SHP77 (cell line): ENCODE measurements at regions not wholly inside any gene's neighbourhood (a gene's known extent, or its start where the extent isn't known, plus 50 kb on each side); places are given as distances from the start of the nearest gene placed in this dataset.
"Not testable (repeated sequence)": the region's sequence is repeated elsewhere in the genome, so short reads cannot be mapped to it uniquely, and the experiment has no call there.

Experiments
- DNase-seq, 2 experiments: peaks; one replicate each; lab custom pipeline; 2025; lab: John Stamatoyannopoulos, UW

GRCh38 chr13:66237411-66238062, 992.6 kb downstream of the PCDH9 start:
- DNase-seq: no peak

DNA sequence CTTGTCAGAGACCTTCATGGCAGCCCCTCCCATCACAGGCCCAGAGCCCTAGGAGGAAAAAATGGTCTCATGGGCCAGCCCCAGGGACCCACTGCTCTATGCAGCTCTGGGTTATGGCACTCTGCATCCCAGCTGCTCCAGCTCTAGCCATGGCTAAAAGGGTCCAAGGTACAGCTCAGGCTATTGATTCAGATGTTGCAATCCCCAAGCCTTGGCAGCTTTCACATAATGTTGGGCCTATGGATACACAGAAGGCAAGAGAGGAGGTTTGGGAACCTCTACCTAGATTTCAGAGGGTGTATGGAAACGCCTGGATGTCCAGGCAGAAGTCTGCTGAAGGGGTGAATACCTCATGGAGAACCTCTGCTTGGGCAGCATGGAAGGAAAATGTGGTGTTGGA, 996.0 kb downstream of the PCDH9 start:
- DNase-seq: no peak

DNA sequence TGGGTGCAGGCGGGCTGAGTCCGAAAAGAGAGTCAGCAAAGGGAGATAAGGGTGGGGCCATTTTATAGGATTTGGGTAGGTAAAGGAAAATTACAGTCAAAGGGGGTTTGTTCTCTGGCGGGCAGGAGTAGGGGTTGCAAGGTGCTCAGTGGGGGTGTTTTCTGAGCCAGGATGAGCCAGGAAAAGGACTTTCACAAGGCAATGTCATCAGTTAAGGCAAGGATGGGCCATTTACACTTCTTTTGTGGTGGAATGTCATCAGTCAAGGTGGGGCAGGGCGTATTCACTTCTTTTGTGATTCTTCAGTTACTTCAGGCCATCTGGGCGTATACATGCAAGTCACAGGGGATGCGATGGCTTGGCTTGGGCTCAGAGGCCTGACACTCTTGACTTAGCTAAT, 998.2 kb downstream of the PCDH9 start:
- DNase-seq: not testable (repeated sequence)

DNA sequence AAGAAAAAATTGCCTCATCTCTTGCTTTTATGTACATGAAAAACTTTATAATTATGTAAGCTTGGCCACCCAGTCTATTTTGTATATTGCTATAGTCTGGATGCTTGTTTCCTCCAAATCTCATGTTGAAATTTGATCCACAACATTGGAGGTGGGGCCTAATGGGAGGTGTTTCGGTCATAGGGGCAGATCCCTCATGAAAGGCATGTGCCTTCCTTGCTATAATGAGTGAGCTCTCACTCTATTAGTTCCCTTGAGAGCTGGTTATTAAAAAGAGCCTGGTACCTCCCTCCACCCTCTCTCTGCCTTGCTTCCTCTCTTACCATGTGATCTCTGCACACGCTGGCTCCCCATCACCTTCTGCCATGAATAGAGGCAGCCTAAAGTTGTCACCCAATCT, 1005.1 kb downstream of the PCDH9 start:
- no peak for DNase-seq

GRCh38 chr13:66224663-66225062, 1005.5 kb downstream of the PCDH9 start:
- no peak for DNase-seq

- no peak for DNase-seq
These were observed 1007.2 kb downstream of the PCDH9 start for GRCh38 chr13:66222926-66223325.

DNA sequence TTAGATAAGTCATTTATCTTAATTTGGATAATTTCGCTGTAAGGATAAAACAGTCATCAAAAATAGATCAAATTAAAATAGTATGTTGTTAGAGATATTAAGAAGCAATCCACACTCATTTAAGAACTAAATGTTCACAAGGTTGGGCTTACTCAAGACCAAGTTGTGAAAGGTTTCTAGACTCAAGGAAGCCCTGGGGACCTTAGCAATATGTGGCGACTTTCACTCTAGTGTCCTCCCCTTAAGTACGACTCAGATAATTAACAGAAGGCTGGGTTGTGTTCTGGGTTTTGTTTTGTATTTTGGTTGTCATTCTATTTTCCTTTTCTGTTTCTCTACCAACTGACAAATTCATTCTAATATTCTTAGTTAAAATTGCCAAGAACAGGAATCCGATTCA, 1008.0 kb downstream of the PCDH9 start:
- no peak for DNase-seq

DNA sequence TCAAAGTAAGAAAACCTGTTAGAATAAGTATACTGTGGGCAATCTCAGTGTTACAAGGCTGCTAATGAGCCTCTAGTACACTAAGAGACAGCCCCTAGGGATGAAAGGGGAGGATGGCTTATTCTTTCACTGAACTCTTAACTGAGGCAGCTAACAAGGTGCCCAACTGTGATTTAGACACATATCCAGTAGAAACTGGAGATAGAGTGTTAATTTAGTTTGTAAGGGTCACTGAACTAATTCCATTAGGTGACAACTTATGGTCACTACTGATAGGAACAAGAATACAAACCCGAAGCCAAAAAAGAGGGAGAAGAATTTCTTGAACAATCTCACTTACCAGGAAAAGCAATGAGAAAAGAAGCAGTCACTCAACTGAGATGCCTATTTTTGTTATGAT, 1010.6 kb downstream of the PCDH9 start:
- DNase-seq: no peak

DNA sequence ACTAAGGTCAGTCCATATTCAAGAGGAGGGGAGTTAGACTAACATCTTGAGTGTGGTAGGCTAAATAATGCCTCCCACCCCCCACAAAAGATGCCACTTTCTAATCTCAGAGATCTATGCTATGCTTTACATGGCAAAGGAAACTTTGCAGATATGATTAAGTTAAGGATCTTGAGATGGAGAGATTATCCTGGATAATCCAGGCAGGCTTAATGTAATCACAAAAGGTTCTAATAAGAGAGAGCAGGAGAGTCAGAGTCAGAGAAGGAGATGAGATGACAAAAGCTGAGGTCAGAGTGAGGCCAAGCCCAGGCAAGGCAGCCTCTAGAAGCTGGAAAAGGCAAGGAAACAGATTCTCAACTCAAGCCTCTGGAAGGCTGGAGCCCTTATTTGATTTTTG, 1011.6 kb downstream of the PCDH9 start:
- DNase-seq: no peak

GRCh38 chr13:66216728-66217127, 1013.4 kb downstream of the PCDH9 start:
- no peak for DNase-seq

DNA sequence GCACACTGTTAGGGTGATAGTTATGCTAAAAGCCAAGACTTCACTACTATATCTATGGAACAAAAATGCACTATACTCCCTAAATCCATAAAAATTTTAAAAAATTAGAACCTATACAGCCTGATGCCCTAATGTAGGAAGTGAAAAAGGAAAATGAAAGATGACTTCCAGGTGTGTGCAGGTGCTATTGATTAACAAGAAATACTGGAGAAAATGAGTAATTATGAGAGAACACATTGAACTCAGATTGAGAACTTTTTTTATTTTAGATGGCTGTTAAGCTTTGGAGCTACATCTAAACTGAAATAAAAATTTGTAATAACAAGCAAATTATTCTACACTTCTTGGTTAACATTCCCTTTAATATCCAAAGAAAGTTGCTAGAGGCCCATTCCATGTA, 1015.7 kb downstream of the PCDH9 start:
- DNase-seq: no peak

DNA sequence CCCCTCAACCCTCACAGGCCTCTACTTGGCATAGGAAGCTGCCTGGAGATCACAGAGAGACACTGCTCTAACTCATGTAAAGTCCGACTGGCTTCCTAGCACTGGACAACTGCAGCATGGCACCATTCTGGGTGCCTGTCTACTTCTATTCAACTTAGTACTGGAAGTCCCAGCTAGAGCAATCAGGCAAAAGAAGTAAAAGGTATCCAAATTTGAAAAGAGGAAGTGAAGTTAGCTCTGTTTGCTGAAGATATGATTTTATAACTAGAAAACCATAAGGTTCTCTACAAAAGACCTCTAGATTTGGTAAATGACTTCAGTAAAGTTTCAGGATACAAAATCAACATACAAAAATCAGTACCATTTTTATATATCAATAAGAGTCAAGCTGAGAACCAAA, 1017.6 kb downstream of the PCDH9 start:
- DNase-seq: no peak

GRCh38 chr13:66210677-66211076, 1019.5 kb downstream of the PCDH9 start:
- DNase-seq: no peak

GRCh38 chr13:66208589-66208988, 1021.5 kb downstream of the PCDH9 start:
- no peak for DNase-seq

DNA sequence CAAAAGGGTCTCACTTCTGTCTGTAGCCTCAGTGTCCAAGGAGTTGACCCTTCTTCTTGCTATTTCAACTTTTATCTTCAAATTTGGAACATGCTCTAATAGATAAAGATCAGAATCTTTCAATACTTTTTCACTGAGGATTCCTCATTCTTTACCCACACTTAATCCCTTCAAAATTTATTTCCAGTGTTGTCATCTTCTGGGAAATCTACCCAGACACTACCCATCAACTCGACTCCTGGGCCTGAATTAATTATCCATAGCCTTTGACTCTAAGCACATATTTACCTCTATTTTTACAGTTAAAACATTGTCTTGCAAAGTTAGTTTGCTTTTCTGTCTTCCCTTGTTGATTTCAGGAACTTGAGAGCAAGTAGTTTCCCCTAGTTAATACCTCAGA, 1022.5 kb downstream of the PCDH9 start:
- DNase-seq: no peak

- no peak for DNase-seq
These were observed 1024.3 kb downstream of the PCDH9 start for GRCh38 chr13:66205807-66206206.

DNA sequence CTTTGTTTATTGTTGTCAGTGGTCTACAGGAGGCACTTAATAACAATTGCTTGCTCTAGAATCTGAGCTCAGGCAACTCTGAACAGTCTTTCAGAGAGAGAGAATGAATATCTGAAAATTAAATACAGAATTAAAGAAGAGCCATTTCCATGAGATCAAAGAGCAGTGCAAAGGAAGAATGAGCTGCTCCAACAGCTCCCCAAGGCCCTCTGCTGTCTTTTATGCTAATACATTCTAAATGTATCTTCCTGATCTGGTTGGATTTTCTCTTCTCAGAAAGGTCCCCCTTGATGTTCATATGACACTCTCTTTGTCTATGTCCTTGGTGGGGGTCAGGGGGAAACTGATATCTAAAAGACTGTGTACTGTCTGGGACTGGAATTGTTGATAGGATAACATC, 1029.6 kb downstream of the PCDH9 start:
- DNase-seq: no peak

DNA sequence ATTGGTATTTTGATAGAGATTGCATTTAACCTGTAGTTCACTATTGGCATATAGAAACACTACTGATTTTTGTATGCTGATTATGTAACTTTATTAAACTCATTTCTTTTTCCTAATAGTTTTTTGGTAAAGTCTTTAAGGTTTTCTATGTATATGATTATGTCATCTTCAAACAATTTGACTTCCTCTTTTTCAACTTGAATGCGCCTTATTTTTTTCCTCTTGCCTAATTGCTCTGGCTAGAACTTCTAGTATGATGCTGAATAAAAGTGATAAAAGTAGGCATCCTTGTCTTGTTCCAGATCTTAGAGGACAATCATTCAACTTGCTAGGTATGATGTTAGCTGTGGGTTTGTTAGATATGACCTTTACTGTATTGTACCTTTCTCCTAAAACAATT, 1034.9 kb downstream of the PCDH9 start:
- DNase-seq: no peak

GRCh38 chr13:66189986-66190385, 1040.2 kb downstream of the PCDH9 start:
- no peak for DNase-seq

GRCh38 chr13:66180836-66181235, 1049.3 kb downstream of the PCDH9 start:
- DNase-seq: no peak

DNA sequence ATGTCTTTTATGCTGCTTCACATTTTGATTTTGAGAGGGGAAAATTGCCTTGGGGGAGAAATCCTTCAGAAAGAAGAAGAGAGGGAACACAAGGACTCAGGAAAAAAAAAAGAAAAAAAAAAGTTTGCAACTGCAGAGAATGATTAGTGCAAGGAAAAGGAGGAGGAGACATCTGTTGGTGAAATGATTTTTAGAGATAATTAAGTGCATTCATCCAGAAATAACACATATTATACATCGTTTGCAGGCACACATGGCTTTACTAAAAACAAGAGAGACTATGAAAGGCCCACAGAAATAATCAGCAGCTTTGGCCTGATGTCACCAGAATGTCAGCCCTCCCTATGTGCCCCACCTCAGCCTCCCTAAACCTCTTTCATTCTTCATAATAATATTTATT, 1058.2 kb downstream of the PCDH9 start:
- no peak for DNase-seq

- DNase-seq: no peak
These were observed 1067.7 kb downstream of the PCDH9 start for GRCh38 chr13:66162470-66162869.

GRCh38 chr13:66159511-66159910, 1070.6 kb downstream of the PCDH9 start:
- no peak for DNase-seq

DNA sequence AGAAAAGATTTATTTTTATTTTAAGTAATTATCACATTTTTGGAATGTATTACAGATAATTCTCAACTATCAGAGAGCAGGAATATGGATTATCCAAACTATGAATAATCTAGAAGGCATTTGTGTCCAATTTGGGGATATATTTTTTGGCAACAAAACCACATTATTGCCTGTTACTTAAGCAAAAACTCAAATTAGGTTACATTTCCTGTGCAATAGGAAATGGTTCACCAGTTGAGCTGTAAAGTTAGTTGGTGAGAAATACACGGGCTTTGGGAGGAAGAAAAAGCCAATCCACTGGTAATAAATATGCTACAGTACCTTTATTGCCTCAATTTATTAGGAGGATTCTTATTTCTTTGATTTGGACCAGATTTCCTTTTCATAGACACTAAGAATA, 1075.2 kb downstream of the PCDH9 start:
- DNase-seq: no peak

- no peak for DNase-seq
These were observed 1075.8 kb downstream of the PCDH9 start for GRCh38 chr13:66154354-66154753.
